HG02884 (cell line): ENCODE measurements at regions not wholly inside any gene's neighbourhood (a gene's known extent, or its start where the extent isn't known, plus 50 kb on each side); places are given as distances from the start of the nearest gene placed in this dataset.
"Not testable (repeated sequence)": the region's sequence is repeated elsewhere in the genome, so short reads cannot be mapped to it uniquely, and the experiment has no call there.

ENCODE experiments used
- ATAC-seq: cut with Tn5 transposase; IDR thresholded peaks from one replicate; pipeline ENCODE4 v1.9.1; 2021; ENCODE audit warnings: mild to moderate bottlenecking, moderate library complexity; ENCODE audit not compliant: unreplicated experiment

DNA sequence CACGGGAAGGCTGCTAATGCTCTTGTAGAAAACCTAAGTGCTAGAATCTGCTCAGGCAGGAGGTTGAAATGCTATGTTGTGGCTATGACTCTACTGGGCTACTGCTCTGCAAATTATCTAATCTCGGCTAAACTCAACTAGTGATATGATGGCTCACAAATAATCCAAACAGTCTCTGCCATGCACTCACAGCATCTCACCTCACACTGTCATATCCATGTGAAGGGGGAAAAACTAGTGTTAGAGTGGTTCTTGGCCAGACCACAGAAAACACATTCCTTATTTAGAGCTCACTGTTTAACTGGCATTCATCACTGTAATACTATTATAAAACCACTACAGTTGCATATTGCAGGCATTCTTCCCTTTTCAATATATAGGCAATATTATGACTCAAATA, 81.8 kb upstream of the DST start:
- no peak for ATAC-seq

DNA sequence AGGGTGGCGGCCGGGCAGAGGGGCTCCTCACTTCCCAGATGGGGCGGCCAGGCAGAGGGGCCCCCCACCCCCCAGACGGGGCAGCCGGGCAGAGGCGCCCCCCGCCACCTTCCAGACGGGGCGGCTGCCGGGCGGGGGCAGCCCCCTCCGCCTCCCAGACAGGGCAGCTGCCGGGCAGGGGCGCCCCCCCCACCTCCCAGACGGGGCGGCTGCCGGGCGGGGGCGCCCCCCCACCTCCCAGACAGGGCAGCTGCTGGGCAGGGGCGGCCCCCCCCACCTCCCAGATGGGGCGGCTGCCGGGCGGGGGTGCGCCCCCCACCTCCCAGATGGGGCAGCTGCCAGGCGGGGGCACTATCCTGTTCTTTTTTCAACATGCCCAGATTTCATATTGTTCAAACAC, 78.2 kb upstream of the DST start:
- no peak for ATAC-seq

DNA sequence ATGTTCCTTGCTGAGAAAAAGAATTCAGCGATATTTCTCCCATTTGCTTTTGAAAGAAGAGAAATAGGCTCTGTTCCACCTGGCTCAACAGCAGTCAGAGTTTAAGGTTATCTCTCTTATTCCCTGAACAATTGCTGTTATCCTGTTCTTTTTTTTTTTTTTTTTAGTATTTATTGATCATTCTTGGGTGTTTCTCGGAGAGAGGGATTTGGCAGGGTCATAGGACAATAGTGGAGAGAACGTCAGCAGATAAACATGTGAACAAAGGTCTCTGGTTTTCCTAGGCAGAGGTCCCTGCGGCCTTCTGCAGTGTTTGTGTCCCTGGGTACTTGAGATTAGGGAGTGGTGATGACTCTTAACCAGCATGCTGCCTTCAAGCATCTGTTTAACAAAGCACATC, 77.5 kb upstream of the DST start:
- not testable (repeated sequence) for ATAC-seq

DNA sequence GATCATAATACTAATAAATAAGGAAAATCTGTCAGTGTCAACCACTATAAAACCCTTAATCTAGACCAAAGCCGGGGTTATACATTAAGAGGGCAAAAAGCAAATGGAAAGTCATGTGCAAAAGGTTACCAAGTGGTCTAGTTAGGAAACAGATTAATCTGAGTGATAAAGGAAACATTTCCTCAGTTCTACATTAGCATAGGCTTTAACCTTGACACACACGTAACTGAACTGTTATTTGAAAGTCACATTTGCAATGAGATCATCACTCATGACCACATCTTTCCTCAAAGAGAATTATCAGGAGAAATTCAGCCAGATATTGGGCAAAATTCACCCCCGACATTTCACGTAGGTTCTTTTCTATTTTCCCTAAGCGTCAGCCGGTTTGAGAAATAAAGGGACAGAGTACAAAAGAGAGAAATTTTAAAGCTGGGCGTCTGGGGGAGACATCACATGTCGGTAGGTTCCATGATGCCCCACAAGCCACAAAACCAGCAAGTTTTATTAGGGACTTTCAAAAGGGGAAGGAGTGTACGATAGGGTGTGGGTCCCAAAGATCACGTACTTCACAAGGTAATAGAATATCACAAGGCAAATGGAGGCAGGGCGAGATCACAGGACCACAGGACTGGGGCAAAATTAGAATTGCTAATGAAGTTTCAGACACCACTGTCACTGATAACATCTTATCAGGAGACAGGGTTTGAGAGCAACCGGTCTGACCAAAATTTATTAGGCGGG, 76.8 kb upstream of the DST start:
- ATAC-seq = not testable (repeated sequence)

DNA sequence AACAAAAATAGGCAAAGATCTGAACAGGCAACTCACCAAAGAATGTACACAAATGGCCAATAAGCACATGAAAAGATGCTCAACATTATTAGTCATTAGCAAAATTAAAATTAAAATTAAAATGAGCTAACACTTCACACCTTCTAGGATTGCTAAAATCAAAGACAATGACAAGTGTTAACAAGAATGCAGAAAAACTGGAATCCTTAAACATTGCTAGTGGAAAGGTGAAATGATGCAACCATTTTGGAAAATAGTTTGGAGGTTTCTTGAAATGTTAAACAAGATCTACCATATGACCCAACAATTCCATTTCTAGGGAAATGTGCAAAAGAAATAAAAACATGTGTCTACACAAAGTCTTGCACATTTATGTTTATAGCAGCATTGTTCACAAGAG, 75.5 kb upstream of the DST start:
- no peak for ATAC-seq

DNA sequence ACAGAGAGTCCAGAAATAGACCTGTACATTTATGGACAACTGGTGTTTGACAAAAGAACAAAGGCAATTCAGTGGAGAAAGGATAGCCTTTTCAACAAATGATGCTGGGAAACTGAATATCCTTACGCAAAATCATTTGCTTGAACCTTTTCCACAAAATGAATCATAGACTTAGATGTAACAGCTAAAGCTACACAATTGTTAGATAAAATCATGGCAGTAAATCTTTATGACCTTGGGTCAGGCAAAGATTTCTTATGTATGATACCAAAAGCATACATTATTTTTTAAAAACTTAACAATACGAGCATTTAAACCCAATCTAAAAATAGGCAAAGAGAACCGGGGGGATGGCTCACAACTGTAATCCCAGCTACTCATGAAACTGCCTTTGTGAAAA, 73.5 kb upstream of the DST start:
- no peak for ATAC-seq

DNA sequence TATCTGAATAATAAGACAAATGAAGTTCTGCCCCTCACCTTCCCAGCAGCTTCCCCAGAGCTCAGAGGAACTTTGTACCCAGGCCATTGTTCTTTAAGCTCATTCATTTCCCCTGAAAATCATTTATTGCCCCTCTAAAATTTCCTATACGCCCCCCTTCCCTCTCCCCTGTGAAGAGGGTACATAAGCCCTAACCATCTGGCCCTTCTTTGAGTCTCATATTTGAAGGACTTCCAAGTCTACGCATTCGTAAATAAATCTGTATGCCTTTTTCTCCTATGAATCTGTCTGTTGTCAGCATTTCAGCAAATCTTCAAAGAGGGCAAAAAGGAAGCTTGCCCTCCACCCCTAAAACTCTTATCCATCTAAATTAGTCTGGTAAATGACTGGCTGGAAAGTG, 73.1 kb upstream of the DST start:
- ATAC-seq = no peak

DNA sequence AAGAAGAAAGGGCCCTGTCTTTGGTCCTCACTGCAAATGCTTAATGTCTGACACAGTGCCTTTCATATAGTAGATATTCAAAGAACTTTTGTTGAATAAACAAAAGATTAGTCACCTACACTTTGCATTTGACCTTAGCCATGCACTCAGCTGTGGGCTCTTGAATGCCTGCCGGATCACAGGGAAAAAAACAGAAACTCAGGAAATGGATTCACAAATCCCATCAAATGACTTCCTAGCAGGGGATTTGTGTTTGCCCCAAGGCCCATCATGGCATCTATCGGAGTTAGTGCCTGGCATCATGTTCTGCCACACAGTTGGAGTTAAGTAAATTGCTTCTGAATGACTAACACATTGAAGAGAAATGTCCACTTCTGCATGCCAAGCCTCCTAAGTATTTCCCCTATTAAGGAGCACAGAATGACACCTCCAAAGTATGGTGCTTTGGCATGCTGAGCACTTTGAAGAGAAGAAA, 72.3 kb upstream of the DST start:
- ATAC-seq = no peak

DNA sequence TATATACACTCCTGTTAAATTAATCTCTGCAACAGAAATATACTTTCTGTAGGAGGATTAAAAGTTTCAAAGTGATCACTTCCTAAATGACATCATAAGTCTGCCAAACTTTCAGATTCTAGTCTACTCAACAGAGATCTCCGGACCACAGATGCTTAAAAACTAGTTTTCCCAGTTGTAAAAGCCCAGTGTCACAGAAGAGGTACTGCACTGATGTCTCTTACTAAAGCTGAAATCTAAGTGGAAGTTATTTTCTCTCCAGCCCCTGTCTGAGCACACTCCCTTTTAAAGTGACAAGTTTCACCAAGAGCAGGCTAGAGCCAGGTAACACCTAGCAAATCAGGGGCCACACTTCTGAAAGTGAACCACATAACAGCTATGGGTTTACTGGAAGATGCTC, 71.6 kb upstream of the DST start:
- ATAC-seq = no peak

DNA sequence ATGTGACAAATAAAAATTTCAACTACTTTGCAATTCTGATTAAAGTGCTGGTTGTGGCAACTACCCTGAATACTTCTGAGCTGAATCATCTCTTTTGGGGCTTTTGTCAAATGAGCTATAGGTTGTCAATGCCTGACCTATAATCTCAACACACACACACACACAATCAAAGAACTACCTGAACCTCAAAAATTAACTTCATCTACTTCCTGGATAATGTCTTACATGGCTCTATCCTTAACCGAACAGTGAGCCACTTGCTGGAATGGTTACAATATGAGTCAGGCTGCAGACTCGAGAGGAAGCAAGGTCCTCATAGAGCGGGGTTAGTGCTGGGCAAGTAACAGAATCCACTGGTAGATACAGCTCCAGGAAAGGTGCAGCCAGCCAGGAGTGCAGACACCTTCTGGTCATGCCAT, 70.6 kb upstream of the DST start:
- ATAC-seq = no peak

DNA sequence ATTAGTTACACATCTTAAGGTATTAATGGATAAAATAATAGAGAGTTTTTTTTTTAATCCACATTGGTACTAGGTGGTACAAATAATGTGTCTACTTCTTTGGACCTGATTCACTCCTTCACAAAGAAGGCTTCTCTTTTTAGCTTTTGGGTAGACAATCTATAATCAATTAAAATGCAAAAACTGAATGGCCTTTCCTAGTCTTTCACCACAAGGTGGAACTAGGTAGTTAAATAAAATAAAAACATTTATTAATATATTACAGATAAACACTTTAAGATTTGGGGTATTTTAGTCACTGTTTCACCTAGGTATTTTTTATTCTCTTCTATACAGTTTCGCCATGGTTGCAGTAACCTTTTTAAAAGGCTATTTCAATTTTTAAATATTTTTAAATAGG, 68.3 kb upstream of the DST start:
- no peak for ATAC-seq

DNA sequence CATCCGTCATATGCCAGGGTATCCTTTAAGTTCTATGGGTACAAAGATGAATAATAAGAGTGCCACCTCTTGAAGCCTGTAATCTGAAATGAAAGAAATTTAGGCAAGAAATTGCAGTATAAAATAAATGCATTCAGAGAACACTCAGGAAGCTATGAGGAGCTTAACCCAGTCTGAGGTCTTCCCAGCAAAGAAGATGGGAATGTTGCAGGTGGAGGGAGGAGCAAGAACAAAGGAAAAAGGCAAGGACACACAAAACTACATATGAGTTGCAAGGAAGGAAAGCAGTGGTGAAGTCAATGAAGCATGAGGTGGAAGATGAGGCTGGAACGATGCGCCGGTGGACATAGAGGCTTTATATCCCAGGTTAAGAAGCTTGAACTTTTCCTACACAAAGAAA, 67.0 kb upstream of the DST start:
- ATAC-seq = no peak

DNA sequence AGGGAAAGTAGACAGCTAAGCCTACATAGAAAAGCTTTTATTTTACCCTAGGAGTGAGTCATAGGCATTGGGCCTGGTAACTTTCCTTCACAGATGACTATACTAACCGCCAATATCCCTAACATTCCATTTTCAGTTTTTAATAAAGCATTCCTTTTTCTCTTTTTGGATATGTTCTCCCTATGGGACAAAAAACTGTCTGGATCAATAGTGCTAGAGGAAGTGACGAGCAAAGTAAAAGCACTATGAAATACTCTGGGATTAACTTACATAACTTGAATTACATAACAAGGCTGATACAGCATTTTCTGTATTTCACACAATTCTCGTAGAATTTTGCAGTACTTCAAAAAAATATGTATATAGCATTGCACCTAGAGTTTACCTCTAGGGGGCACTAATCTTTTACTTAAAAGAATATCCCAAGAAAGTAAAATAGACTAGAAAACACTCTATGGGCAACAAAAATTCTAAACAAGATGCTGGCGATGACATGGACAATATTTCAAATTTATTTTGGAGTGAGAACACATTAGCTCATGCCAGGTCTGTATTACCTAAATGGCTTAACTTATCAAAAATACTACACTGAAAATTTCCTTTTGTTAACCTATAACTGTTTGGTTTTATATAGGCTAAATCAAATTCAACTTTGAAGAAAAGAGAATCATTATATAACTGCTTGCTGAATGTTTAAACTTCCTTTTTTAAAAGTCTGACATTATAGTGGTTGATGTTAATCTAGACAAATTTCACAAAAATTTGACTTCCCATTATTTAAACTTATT, 66.3 kb upstream of the DST start:
- no peak for ATAC-seq

DNA sequence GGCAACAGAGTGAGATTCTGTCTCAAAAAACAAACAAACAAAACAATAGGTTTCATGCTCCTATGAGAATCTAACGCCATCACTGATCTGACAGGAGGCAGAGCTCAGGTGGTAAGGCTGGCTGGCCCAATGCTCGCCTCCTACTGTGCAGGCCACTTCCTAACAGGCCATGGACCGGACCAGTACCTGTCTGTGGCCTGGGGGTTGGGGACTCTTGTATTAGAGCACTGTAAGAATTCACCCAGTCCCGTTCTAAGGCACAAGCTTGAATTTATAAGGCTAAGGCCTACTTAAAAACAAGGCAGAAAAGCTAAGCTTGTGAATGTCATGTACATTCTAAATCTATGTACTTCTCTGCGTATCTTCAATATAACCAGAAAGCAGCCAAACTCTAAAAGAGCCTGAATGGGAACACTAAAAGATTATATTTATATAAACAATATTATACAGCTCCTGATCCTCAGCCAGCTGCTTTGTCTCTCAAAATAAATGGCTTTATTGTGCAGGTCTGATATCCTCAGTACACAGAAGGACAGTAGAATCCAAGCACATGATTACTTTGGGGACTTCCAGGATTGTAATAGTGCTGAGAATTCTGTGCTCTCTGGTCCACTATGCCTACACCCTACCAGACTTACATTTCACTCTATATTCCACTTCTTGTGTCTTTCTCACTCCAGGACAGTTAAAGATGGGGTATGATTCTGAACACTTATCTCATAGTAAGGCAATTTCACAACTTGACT, 64.5 kb upstream of the DST start:
- no peak for ATAC-seq

DNA sequence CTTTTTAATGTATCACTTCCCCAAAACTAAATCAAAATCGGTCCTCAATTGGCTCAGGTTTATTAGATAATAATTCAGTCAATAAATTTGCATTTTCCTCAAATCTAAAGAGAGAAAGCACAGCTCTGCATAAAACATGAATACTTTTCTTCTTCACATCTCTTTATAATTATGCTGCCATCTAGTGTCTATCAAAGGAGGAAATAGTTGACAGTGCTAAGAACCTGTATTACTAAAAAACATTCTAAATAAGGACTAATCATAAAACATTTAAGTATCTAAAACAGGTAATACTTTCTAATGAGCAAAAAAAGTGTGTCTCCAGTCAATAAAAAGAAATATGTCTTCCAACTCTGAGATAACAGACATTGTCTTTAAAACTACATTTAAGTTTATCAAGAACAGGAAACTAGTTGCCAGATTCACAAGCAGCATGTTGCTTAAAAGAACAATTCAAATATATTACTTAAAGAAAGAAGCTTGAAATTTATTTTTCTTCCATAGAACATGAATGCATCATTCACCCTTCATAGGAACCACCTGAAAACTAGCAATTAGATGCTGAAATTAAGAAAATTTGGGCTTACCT, 56.5 kb upstream of the DST start:
- ATAC-seq = no peak

DNA sequence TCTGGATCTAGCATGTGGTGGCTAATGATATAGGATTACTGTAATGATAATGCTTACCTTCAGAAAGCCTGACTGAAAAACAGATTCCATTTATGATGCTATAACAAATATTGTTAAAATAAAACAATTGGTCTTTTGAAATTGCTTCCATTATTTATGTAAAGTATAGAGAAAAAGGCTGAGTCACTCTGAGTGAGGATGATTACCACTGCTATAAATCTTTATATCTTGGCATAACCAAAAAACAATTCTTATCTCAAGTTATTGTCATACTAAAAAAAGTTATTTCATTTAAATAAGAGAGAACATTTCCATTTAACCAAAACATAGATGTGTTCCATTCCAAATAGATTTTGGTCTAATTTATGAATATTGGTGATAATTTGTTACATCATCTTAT, 53.0 kb upstream of the DST start:
- ATAC-seq = no peak

DNA sequence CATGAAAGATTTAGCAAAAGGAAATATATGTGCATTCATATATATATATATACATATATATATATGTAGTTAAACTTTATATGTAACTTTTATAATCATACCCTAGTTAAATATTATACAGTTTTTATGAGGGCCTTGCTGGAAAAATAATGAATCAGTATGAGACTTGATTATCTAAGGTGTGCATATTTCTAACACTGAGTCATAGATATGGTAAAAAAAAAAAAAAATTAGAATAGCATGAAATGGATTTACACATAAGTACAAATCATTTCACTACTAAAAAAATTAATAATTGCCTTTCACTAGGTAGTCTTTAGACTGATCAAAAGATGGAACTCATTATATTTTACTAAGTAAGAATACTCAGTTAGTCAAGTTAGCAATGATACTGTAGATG, 51.3 kb upstream of the DST start:
- no peak for ATAC-seq

DNA sequence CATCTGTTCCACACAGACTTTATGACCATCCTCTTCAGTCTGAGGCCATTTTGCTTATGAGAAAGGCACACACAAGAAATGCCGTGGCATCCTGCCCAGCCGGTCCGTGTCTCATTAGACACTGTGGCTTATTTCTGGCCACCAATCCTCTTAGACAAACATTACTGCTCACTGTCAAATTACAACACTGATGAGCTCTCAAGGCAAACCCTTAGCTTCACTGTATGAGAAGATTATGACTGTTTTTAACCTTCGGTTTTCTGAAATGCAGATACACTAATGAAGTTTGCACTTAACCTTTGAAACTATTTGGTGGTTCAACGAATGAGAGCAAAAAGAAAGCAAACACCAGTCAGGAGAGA, 50.5 kb upstream of the DST start:
- ATAC-seq = no peak

DNA sequence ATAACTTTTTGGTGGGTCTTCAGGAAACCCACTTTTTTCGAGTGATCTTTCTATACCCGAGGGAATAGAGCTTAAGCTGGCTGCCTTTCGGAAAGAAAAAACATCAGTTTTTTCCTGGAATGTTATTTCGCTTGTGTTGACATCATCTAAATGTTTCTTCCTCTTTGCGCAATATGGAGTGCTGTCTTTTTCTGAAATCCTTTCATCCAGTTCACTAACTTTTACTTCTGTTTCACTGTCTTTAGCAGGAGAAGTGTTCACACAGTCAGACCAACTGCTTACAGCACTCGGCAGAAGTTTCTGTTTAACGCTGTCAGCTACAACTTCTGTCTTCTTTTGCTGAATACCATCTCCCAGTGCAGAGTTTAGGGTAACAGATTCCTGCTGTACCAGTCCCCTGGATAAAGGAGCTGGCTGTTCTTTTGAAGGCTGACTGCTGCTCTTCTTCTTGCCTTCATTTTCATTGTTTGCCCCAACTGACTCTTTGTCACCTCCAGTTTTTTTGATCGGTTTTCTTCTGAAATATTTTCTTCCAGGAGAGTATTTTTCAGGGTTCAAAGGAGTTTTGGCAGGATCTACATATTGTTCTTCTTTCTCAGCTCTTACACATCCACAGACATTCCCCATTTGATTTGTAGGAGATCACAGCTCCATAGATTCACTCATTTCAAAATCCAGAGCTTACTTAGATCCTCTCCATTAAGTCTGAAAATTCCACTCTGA, 50.0 kb upstream of the DST start:
- no peak for ATAC-seq
